HG02840 (cell line): ENCODE measurements at regions not wholly inside any gene's neighbourhood (a gene's known extent, or its start where the extent isn't known, plus 50 kb on each side); places are given as distances from the start of the nearest gene placed in this dataset.
"Not testable (repeated sequence)": the region's sequence is repeated elsewhere in the genome, so short reads cannot be mapped to it uniquely, and the experiment has no call there.

ENCODE experiments used
- ATAC-seq: cut with Tn5 transposase; IDR thresholded peaks from one replicate; pipeline ENCODE4 v1.9.1; 2021; ENCODE audit warnings: mild to moderate bottlenecking, moderate library complexity, moderate number of reproducible peaks; ENCODE audit not compliant: unreplicated experiment, low FRiP score

- ATAC-seq = no peak
Observed at GRCh38 chr1:217052626-217053025, 329.4 kb upstream of the ESRRG start.

- ATAC-seq = no peak
Observed at GRCh38 chr1:217052196-217052595, 329.0 kb upstream of the ESRRG start.

GRCh38 chr1:217049721-217050120, 326.5 kb upstream of the ESRRG start:
- ATAC-seq = no peak

GRCh38 chr1:217049081-217049480, 325.9 kb upstream of the ESRRG start:
- ATAC-seq = no peak

GRCh38 chr1:217048104-217048707, 325.0 kb upstream of the ESRRG start:
- no peak for ATAC-seq

- no peak for ATAC-seq
Observed at GRCh38 chr1:217040711-217041455, 317.7 kb upstream of the ESRRG start.

- no peak for ATAC-seq
Observed at GRCh38 chr1:217039926-217040325, 316.7 kb upstream of the ESRRG start.

- not testable (repeated sequence) for ATAC-seq
Observed at GRCh38 chr1:217039139-217039538, 315.9 kb upstream of the ESRRG start.

GRCh38 chr1:217036757-217037156, 313.5 kb upstream of the ESRRG start:
- no peak for ATAC-seq

- ATAC-seq = no peak
Observed at GRCh38 chr1:217032715-217033367, 309.6 kb upstream of the ESRRG start.

- ATAC-seq = no peak
Observed at GRCh38 chr1:217029281-217030157, 306.3 kb upstream of the ESRRG start.

GRCh38 chr1:217027403-217028080, 304.3 kb upstream of the ESRRG start:
- peak; percentile 87 for ATAC-seq

- no peak for ATAC-seq
Observed at GRCh38 chr1:217026531-217026930, 303.3 kb upstream of the ESRRG start.

- ATAC-seq = no peak
Observed at GRCh38 chr1:217025381-217025780, 302.2 kb upstream of the ESRRG start.

GRCh38 chr1:217024911-217025310, 301.7 kb upstream of the ESRRG start:
- ATAC-seq = no peak

GRCh38 chr1:217021956-217022355, 298.7 kb upstream of the ESRRG start:
- no peak for ATAC-seq

GRCh38 chr1:217021400-217021799, 298.2 kb upstream of the ESRRG start:
- ATAC-seq = no peak

- no peak for ATAC-seq
Observed at GRCh38 chr1:217019475-217019874, 296.2 kb upstream of the ESRRG start.

- ATAC-seq = no peak
Observed at GRCh38 chr1:217018648-217019047, 295.4 kb upstream of the ESRRG start.

GRCh38 chr1:217017165-217017564, 293.9 kb upstream of the ESRRG start:
- no peak for ATAC-seq
